ENCODE measurements at regions not wholly inside any gene's neighbourhood (a gene's known extent, or its start where the extent isn't known, plus 50 kb on each side); places are given as distances from the start of the nearest gene placed in this dataset.

DNA sequence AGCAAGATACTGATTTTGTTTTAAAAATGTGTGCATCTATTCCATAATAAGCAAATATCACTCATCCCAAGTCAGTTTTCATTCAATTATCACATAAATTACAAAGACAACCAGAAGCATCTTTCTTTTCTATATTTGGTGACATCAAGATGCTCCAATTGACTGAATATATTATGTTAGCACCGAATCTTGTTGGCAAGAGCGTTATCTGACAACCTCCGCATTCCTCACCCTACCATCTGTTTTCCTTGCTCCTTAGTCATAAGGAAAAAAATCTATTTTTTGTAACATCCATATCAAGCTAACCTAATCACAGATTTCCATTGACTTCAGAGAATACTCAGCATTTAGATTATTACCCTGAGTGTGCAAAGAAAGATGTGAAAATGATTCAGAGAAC lies 212.2 kb upstream of the KYNU start:
- Histone ChIP-seq H3K4me3 (replicated peaks in 1 of 3; ENCODE audit: insufficient read depth in 1 of 3, low read depth in 1 of 3, low read length in 3 of 3) (no peak overlapping the region), H3K27ac (ENCODE audit: insufficient read depth, low read depth, low read length) (no peak overlapping the region), H4K20me1 (replicated peaks; ENCODE audit: control insufficient read depth, extremely low read depth, insufficient read depth, low read length) (no peaks in the 10 kb centered on the region), H3K9ac (replicated peaks; ENCODE audit: extremely low read depth, insufficient read depth, low read length) (no peak overlapping the region), H3K9me1 (replicated peaks; ENCODE audit: control insufficient read depth, extremely low read depth, insufficient read depth, low read length) (no peaks in the 10 kb centered on the region), H3K9me3 (replicated peaks; ENCODE audit: control insufficient read depth, insufficient read depth, low read length) (no peaks in the 10 kb centered on the region), H3K27me3 (ENCODE audit: control insufficient read depth in 2 of 2, insufficient read depth in 2 of 2, low read length in 2 of 2) (peaks cover 0 to 1% of the 10 kb centered on the region in 2 experiments), H3K36me3 (ENCODE audit: control insufficient read depth in 2 of 2, extremely low read depth in 1 of 2, insufficient read depth in 2 of 2, low read length in 2 of 2) (no peaks in the 10 kb centered on the region), H3K4me1 (ENCODE audit: control insufficient read depth, extremely low read depth, insufficient read depth, low read length) (no peaks in the 10 kb centered on the region), H2AFZ (ENCODE audit: low read depth, low read length) (no peak overlapping the region), H3K79me2 (ENCODE audit: control insufficient read depth, insufficient read depth, low read length) (no peaks in the 10 kb centered on the region), H3K4me2 (ENCODE audit: insufficient read depth, low read length) (no peak overlapping the region)
- no peak for DNase-seq (ENCODE audit: low read depth, low spot score)
- BruUV-seq (replicated peaks): no TSS peak
- POLR2A ChIA-PET: no interaction called here
- no peak for FAIRE-seq
- CTCF ChIA-PET: no interaction called here
- TF ChIP-seq POLR2AphosphoS5 (IDR thresholded peaks at IDR 0.05; ENCODE audit: insufficient read depth, low read depth, low read length): no peak
- TF ChIP-seq, protein P1, sequence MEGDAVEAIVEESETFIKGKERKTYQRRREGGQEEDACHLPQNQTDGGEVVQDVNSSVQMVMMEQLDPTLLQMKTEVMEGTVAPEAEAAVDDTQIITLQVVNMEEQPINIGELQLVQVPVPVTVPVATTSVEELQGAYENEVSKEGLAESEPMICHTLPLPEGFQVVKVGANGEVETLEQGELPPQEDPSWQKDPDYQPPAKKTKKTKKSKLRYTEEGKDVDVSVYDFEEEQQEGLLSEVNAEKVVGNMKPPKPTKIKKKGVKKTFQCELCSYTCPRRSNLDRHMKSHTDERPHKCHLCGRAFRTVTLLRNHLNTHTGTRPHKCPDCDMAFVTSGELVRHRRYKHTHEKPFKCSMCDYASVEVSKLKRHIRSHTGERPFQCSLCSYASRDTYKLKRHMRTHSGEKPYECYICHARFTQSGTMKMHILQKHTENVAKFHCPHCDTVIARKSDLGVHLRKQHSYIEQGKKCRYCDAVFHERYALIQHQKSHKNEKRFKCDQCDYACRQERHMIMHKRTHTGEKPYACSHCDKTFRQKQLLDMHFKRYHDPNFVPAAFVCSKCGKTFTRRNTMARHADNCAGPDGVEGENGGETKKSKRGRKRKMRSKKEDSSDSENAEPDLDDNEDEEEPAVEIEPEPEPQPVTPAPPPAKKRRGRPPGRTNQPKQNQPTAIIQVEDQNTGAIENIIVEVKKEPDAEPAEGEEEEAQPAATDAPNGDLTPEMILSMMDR (IDR thresholded peaks at IDR 0.05; ENCODE audit: extremely low read depth in 1 of 2, insufficient read depth in 1 of 2, low read depth in 1 of 2, low read length in 2 of 2): no peak
- no peak for TF ChIP-seq POLR2A (IDR thresholded peaks at IDR 0.05; ENCODE audit: low read depth, low read length)
- TF ChIP-seq, protein P2, sequence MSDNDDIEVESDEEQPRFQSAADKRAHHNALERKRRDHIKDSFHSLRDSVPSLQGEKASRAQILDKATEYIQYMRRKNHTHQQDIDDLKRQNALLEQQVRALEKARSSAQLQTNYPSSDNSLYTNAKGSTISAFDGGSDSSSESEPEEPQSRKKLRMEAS (IDR thresholded peaks at IDR 0.05; ENCODE audit: insufficient read depth, insufficient read length): no peak
- no peak for TF ChIP-seq EZH2 (IDR thresholded peaks at IDR 0.05; ENCODE audit: borderline replicate concordance, low read depth, low read length, severe bottlenecking)
- TF ChIP-seq JUN (IDR thresholded peaks at IDR 0.05; ENCODE audit: borderline replicate concordance, insufficient read depth, insufficient read length, low read depth): no peak
- TF ChIP-seq MYC (IDR thresholded peaks at IDR 0.05; ENCODE audit: low read depth, low read length): no peak
- TF ChIP-seq GATA2 (IDR thresholded peaks at IDR 0.05; ENCODE audit: insufficient read depth, insufficient read length, low read depth, low read length): no peak
- TF ChIP-seq FOS (IDR thresholded peaks at IDR 0.05; ENCODE audit: borderline replicate concordance, insufficient read depth, low read length): no peak
- dilution Hi-C loops (cut with MboI; ENCODE audit: extremely low pct_ligation_motif_present, low sequenced_read_pairs) (no loop called here), intact Hi-C loops (cut with micrococcal nuclease) (no loop called here)

Measured in endothelial cell of umbilical vein (primary cell).